ENCODE measurements at regions not wholly inside any gene's neighbourhood (a gene's known extent, or its start where the extent isn't known, plus 50 kb on each side); places are given as distances from the start of the nearest gene placed in this dataset.

- H3F3A ChIP-seq (ENCODE audit: insufficient read depth, low read depth), result no peaks in the 10 kb centered on the region
- H3K79me2 ChIP-seq (ENCODE audit: low read depth), result no peaks in the 10 kb centered on the region
- DNase-seq, result no peak
- H3K4me1 ChIP-seq (replicated peaks; ENCODE audit: insufficient read depth), result no peaks in the 10 kb centered on the region
- ChIA-PET POLR2A (ENCODE audit: unreplicated experiment) (no interaction called here), CTCF (no interaction called here)
- intact Hi-C loops (cut with micrococcal nuclease; ENCODE audit: unreplicated experiment), result no loop called here
- no peaks in the 10 kb centered on the region for H3K9me3 ChIP-seq (ENCODE audit: insufficient read depth, low read depth)
- BruUV-seq (replicated peaks), result no TSS peak
- no peak overlapping the region for H3K27ac ChIP-seq
- TF ChIP-seq CTCF (conservative IDR thresholded peaks at IDR 0.05) (no peak), EZH2 (IDR thresholded peaks at IDR 0.05; ENCODE audit: low read depth) (no peak)
- no peaks in the 10 kb centered on the region for H4K20me1 ChIP-seq (ENCODE audit: insufficient read depth)
- no peak overlapping the region for H3K4me3 ChIP-seq
- H3K4me2 ChIP-seq, result no peak overlapping the region
- H2AFZ ChIP-seq, result no peak overlapping the region
- no peaks in the 10 kb centered on the region for H3K27me3 ChIP-seq (ENCODE audit: insufficient read depth, low read depth)
- no peaks in the 10 kb centered on the region for H3K9me2 ChIP-seq (ENCODE audit: insufficient read depth)
- no peaks in the 10 kb centered on the region for H3K36me3 ChIP-seq (ENCODE audit: low read depth)
Measured at GRCh38 chr3:168860028-168860427, 764.3 kb upstream of the GOLIM4 start.

DNA sequence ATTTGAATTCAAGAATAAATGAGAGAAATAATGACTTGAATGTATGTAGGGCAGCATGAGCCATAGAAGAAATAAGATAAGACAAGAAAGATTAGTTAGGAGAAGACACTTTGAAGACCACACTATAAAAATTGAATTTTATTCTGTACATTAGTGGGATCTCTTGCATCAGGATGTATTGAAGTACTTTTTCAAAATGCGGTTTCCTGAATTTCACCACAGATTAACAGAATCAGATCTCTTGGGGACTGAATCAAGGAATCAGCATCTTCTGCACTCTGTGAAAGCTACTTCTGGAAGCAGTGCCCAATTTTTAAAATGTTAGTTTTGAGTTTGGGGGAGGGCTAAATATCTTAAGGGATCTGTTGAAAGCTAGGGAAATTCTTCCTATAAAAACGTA lies 763.9 kb upstream of the GOLIM4 start:
- no peaks in the 10 kb centered on the region for H3K79me2 ChIP-seq (ENCODE audit: low read depth)
- H3K4me1 ChIP-seq (replicated peaks; ENCODE audit: insufficient read depth), result no peaks in the 10 kb centered on the region
- ChIA-PET POLR2A (ENCODE audit: unreplicated experiment) (no interaction called here), CTCF (no interaction called here)
- H3F3A ChIP-seq (ENCODE audit: insufficient read depth, low read depth), result no peaks in the 10 kb centered on the region
- H3K27ac ChIP-seq, result no peak overlapping the region
- no peaks in the 10 kb centered on the region for H3K36me3 ChIP-seq (ENCODE audit: low read depth)
- no peaks in the 10 kb centered on the region for H3K9me3 ChIP-seq (ENCODE audit: insufficient read depth, low read depth)
- H4K20me1 ChIP-seq (ENCODE audit: insufficient read depth), result no peaks in the 10 kb centered on the region
- no peaks in the 10 kb centered on the region for H3K9me2 ChIP-seq (ENCODE audit: insufficient read depth)
- BruUV-seq (replicated peaks), result no TSS peak
- H3K4me2 ChIP-seq, result no peak overlapping the region
- TF ChIP-seq EZH2 (IDR thresholded peaks at IDR 0.05; ENCODE audit: low read depth) (no peak), CTCF (conservative IDR thresholded peaks at IDR 0.05) (no peak)
- no peaks in the 10 kb centered on the region for H3K27me3 ChIP-seq (ENCODE audit: insufficient read depth, low read depth)
- no peak for DNase-seq
- no peak overlapping the region for H3K4me3 ChIP-seq
- H2AFZ ChIP-seq, result no peak overlapping the region
- intact Hi-C loops (cut with micrococcal nuclease; ENCODE audit: unreplicated experiment), result no loop called here

GRCh38 chr3:168859143-168859542 lies 763.4 kb upstream of the GOLIM4 start:
- no peaks in the 10 kb centered on the region for H3K9me3 ChIP-seq (ENCODE audit: insufficient read depth, low read depth)
- TF ChIP-seq CTCF (conservative IDR thresholded peaks at IDR 0.05), result no peak
- TF ChIP-seq EZH2 (IDR thresholded peaks at IDR 0.05; ENCODE audit: low read depth), result no peak
- no peak overlapping the region for H3K4me3 ChIP-seq
- no TSS peak for BruUV-seq (replicated peaks)
- H3K9me2 ChIP-seq (ENCODE audit: insufficient read depth), result peaks cover 1% of the 10 kb centered on the region; the same call in 1 of the 2 replicates
- no peak overlapping the region for H2AFZ ChIP-seq
- no peaks in the 10 kb centered on the region for H3K79me2 ChIP-seq (ENCODE audit: low read depth)
- H3K27me3 ChIP-seq (ENCODE audit: insufficient read depth, low read depth), result no peaks in the 10 kb centered on the region
- no peaks in the 10 kb centered on the region for H3K36me3 ChIP-seq (ENCODE audit: low read depth)
- H3K4me1 ChIP-seq (replicated peaks; ENCODE audit: insufficient read depth), result no peaks in the 10 kb centered on the region
- H3K4me2 ChIP-seq, result no peak overlapping the region
- DNase-seq, result no peak
- H4K20me1 ChIP-seq (ENCODE audit: insufficient read depth), result no peaks in the 10 kb centered on the region
- ChIA-PET POLR2A (ENCODE audit: unreplicated experiment) (no interaction called here), CTCF (no interaction called here)
- H3K27ac ChIP-seq, result no peak overlapping the region
- no peaks in the 10 kb centered on the region for H3F3A ChIP-seq (ENCODE audit: insufficient read depth, low read depth)
- intact Hi-C loops (cut with micrococcal nuclease; ENCODE audit: unreplicated experiment), result no loop called here

Data from PC-9 (cell line).